B cell (primary cell): ENCODE measurements at regions not wholly inside any gene's neighbourhood (a gene's known extent, or its start where the extent isn't known, plus 50 kb on each side); places are given as distances from the start of the nearest gene placed in this dataset.

Experiments used
- EZH2 ChIP-seq: IDR thresholded peaks from 2 replicates; pipeline ENCODE4 v1.6.1; 2012; ENCODE audit warnings: borderline replicate concordance, low read depth, mild to moderate bottlenecking, moderate library complexity, low read length; ENCODE audit not compliant: insufficient read depth, poor library complexity, severe bottlenecking
- TF ChIP-seq, protein P1 (sequence below): fragments of 200-600 bp; IDR thresholded peaks from one replicate; pipeline ENCODE4 v1.8.0; 2022; ENCODE audit warnings: antibody characterized with exemption, mild to moderate bottlenecking

DNA sequence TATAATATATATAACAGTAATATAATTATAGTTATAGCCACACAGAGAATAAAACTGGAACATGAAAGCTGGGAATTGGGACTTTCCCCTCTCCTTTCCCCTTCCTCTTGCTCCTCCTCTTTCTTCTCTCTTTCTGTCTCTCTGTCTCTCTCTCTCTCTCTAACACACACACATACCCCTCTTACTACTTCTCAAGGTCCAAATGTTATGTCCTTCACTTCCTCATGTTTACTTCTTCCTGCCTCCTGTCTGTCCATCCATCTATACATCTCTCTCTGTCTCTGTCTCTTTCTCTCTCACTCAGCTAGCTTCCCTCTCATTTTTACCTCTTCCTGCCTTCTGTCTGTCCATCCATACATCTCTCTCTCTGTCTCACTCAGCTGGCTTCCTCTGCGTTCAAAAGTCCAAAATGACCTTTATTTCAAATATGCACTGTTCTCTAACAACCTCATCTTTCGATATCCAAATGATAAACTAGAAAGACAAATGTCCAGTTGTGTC is 261.1 kb downstream of the SIPA1L2 start:
- TF ChIP-seq, protein P1, sequence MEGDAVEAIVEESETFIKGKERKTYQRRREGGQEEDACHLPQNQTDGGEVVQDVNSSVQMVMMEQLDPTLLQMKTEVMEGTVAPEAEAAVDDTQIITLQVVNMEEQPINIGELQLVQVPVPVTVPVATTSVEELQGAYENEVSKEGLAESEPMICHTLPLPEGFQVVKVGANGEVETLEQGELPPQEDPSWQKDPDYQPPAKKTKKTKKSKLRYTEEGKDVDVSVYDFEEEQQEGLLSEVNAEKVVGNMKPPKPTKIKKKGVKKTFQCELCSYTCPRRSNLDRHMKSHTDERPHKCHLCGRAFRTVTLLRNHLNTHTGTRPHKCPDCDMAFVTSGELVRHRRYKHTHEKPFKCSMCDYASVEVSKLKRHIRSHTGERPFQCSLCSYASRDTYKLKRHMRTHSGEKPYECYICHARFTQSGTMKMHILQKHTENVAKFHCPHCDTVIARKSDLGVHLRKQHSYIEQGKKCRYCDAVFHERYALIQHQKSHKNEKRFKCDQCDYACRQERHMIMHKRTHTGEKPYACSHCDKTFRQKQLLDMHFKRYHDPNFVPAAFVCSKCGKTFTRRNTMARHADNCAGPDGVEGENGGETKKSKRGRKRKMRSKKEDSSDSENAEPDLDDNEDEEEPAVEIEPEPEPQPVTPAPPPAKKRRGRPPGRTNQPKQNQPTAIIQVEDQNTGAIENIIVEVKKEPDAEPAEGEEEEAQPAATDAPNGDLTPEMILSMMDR, result no peak
- TF ChIP-seq EZH2, result no peak
